HuH-7.5 (cell line): ENCODE measurements at regions not wholly inside any gene's neighbourhood (a gene's known extent, or its start where the extent isn't known, plus 50 kb on each side); places are given as distances from the start of the nearest gene placed in this dataset.

Experiments used
- DNase-seq: peaks from one replicate; pipeline ENCODE4 v3.0.0; 2011; ENCODE audit warnings: low spot score

GRCh38 chr14:76551906-76552305, 176.0 kb downstream of the ESRRB start:
- no peak for DNase-seq

DNA sequence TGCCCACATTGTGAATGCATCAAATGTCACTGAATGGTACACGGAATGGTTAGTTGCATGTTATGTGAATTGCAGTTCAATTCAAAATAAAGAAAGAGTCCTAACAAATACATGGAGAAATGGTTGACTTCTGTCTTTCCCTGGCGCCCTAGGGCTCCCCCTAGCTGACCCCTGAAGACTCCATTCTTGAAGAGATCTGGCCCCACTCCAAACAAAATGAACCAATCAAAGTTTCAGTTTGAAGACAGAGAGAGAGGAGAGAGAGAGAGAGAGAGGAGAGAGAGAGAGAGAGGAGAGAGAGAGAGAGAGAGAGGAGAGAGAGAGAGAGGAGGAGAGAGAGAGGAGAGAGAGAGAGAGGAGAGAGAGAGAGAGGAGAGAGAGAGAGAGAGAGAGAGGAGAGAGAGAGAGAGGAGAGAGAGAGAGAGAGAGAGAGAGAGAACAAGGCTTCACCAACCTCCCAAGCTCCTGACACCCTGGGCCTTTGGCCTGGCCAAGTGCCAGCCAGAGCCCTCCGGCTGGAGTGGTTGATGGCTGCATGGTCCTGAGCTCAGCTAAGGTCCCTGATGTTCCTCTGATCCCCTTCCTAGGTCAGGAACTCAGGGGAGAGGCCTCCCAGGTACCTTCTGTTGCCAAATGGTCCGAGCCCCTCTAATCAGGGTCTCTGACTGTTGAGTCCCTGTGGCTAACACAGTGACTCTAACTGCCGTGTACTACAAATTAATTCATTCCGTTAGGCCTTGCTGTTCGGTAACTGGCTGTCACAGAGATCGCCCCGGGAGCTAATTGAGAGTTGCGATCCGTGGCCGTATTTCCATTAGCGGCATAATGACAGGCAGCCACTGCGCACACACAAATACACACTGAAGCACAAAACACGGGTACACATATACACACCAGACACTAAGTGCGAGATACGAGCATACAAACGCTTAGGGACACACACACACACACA, 188.8 kb downstream of the ESRRB start:
- no peak for DNase-seq

DNA sequence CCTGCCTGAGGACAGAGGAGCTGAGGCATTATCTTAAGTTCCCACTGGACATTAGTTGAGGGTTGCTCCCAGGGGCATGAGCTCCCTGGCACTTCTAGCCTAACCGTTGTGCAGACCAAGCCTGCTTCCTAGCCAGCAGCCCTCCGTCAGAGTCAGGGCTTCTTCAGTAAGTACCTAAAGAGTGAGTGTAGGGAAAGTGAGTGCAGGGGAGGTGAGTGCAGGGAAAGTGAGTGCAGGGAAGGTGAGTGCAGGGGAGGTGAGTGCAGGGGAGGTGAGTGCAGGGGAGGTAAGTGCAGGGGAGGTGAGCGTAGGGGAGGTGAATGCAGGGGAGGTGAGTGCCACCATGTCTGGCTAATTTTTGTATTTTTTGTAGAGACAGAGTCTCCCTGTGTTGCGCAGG, 190.5 kb downstream of the ESRRB start:
- no peak for DNase-seq

DNA sequence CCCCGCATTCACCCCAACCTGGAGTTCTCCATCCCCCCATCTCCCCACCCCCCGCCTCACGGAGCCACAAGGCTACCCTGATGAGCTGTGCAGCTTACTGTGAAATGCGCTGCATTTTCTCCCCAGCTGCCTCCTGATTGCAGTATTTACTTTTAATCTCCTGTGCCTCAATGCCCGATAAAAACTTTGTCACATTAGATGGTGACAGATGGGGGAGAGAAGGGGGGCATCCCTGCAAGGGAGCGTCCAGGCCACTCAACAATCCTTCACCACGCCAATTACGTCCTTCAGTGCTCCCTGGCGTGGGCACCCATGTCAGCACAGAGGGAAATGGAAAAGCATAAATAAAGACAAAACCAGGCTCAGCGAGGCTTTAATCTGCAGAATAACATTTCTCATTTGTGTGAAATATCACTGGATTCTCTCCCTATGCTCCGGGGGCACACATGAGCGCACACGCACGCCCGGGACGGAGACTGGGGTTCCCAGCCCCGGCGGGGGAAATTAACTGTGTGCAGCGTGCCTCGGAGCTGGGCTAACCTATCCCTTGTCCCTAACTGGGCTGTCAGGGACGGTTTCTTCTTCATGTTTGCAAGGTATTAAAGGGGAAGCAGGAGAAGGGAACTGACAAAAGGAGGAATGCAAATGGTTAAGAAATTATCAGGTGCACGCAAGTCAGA, 186.7 kb upstream of the VASH1 start:
- no peak for DNase-seq

DNA sequence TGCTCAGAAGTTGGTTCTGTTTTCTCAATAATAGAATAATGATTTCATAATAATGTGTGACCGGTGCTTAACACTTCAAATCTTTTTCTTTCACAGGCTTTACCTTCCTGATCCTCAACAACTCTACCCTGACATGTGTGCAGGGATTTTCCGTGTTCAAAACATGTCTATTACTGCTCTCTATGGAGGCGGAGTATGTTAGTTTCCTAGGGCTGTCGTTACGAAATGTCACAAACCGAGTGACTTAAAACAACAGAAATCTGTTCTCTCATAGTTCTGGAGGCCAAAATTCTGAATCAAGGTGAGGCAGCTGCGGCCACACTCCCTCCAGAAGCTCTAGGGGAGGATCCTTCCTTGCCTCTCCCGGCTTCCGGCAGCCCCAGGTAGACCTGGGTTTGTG, 186.2 kb upstream of the VASH1 start:
- DNase-seq = no peak

DNA sequence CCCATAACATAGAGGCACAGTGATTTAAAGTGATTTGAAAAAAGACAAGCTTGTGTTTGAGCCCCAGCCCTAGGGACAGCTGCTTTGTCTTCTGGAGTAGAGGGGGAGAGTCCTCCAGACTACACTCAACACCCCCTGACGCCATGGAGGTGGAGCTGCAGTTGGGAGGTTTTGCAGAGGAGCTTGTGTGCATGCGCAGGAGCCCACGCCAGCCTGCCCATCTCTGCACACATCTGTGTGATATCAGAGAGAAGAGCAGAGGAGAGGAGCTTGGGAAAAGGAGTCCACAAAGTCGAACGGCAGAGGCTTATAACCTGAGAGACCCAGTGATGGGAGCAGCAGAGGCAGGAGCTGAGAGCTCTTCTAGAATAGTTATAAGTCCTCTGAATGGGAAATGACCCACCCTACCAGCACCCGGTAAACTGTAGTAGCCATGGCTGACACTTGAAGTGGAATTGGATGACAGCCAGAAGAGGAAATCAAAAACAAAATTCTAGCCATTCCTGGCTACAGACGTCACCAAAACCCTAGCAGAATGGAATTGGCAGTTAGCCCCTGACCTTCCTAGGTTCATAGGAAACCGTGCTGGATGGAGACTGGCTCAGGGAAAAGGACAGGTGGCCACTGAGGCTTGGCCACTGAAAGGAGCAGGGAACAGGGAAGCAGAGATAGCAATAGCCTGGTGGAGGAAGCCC, 185.1 kb upstream of the VASH1 start:
- no peak for DNase-seq

GRCh38 chr14:76577090-76577489, 184.2 kb upstream of the VASH1 start:
- DNase-seq = no peak

GRCh38 chr14:76577837-76578236, 183.4 kb upstream of the VASH1 start:
- DNase-seq = no peak

GRCh38 chr14:76580399-76580798, 180.9 kb upstream of the VASH1 start:
- DNase-seq = no peak

- DNase-seq = no peak
Measured at GRCh38 chr14:76580967-76581366, 180.3 kb upstream of the VASH1 start.

DNA sequence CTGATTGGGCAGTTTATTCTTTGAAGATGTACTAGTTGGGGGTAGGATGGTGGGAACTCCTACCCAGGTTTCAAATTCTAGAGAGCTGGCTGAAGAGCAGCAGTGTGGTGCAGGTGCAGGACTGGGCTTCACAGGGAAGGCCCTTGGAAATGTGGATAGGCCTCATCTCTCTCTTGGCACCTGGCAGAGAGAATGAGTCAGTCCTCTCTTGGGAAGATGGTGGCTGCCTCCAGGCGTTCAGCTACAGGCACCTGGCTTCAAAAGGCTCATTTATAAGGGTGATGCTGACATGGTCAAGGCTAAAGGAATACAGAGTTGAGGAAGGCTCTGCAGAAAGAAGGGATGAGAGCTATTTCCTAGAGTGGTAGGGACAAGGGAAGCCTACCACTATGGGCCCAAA, 179.7 kb upstream of the VASH1 start:
- no peak for DNase-seq

DNA sequence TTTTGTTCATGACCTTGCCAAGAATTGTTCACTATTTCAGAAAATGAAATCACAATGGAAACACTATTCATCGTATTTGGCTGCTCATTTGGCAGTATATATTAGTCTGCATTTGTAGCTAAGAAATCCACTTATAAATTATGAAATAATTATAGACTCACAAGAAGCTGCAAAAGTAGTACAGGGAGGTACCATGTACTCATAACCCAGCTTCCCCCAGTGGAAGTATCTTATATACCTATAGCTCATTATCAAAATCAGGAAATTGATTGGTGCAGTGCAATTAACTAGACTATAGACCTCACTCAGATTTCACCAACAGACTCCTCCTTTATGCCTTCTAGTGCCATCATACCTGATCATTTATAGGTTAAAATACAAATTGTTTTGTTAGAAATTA, 178.8 kb upstream of the VASH1 start:
- no peak for DNase-seq

- DNase-seq = no peak
Measured at GRCh38 chr14:76583174-76583573, 178.1 kb upstream of the VASH1 start.

DNA sequence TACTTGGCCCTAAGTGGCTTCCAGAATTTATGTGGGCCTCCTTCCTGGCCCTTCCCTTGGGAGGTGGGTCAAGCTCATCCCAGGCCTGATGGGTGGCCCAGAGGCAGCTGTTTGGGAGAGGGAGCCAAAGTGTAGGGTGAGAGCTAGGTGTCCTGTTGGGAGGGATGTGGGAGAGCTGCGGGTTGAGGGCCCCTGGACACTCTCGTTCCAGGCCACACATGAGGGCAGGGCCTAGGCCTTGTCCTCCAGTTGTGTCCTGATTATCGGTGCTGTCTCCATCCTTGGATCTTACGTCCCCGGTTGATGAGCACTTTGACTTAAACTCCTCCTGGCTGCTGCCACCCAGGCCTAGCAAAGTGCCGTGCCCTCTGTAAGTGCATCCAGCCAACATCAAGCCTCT, 177.5 kb upstream of the VASH1 start:
- DNase-seq = no peak

DNA sequence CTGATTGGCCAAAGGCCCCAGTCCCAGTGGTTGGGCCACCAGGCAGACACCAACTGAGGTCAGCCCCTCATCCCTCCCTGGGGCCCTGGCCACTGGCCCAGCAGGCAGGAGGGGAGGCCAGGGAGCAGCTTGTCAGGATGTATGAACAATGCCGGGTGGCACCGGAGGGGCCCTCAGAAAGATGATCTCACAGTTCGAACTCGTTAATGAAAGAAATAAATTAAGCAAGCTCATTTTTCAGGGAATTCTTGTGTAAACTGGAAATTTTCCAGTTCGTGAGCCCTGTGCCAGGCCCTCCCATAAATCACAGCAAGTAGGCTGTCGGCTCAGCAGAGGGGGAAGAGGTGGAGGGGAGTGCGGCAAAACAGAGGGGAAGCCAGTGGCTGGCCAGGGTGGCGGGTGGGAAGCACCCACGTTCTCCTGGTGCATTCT, 177.0 kb upstream of the VASH1 start:
- DNase-seq = no peak

GRCh38 chr14:76585616-76586015, 175.7 kb upstream of the VASH1 start:
- no peak for DNase-seq

- no peak for DNase-seq
Measured at GRCh38 chr14:76589246-76589645, 172.0 kb upstream of the VASH1 start.

DNA sequence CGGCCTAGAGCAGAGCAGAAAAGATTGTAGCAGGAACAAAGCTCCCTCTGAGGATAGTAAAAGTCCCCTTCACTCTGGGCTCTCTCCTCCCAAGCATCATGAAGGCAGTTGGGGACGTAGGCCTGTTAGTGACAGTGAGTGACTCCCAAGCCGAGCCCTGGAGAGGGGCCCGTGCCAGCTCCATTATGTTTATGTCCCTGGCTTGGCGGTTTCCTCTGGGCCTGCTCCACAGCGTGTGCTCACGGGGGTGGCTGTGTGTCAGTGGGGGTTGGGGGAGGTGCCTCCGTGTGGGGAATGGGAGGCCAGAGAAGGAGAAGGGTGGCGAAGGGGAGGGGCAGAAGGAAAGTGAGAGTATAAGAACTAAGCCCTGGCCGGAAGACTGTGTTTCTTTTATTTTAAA, 170.0 kb upstream of the VASH1 start:
- no peak for DNase-seq

DNA sequence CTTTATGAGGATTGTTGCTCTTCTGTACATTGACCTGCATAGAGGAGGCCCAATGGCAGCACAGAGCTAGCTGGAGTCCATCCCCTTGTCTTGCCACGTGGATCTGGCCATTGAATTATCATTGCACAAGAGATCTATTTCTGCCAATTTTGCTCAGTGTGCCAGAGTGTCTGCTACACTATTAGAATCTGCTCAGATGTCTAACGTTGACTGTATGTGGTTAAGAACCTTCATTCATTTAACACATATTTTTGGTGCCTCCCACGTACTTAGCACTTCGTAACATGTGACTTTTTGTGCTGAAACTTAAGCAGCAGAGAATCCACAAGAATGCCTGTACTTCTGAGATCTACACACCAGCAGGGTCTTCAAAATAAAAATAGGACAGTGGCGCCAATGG, 166.0 kb upstream of the VASH1 start:
- DNase-seq = no peak

DNA sequence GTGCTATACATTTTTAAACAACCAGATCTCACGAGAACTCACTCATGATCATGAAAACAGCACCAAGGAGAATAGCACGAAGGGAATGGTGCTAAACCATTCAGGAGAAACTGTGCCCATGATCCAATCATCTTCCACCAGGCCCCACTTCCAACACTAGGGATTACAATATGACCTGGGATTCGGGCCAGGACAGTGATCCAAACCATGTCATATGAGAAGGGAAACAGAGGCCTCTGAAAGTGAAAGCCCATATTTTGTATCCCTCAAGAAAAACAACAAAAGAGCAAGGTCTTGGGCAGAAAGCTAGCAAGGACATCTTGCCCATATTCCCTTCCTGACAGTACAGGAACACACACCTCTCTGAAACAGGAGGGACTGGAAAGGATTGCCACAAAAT, 163.9 kb upstream of the VASH1 start:
- DNase-seq = no peak

DNA sequence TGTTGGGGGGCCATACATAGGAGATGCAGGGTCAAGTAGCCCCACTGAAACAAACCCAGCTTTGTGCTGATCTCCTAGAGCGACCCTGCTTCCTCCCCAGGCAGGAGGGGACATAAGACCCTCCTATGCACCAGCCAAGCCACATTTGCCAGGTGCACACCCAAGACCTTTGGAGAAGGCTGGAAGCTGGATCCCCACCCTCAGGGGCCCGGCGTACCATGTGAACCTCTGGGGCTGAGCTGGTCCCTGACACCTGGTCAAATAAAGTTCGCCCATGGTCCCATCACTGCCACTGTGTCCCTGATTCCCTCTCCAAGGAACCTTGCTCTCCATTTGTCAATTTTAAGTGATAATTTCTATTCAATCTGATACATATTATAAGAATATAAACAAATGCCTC, 162.1 kb upstream of the VASH1 start:
- no peak for DNase-seq

DNA sequence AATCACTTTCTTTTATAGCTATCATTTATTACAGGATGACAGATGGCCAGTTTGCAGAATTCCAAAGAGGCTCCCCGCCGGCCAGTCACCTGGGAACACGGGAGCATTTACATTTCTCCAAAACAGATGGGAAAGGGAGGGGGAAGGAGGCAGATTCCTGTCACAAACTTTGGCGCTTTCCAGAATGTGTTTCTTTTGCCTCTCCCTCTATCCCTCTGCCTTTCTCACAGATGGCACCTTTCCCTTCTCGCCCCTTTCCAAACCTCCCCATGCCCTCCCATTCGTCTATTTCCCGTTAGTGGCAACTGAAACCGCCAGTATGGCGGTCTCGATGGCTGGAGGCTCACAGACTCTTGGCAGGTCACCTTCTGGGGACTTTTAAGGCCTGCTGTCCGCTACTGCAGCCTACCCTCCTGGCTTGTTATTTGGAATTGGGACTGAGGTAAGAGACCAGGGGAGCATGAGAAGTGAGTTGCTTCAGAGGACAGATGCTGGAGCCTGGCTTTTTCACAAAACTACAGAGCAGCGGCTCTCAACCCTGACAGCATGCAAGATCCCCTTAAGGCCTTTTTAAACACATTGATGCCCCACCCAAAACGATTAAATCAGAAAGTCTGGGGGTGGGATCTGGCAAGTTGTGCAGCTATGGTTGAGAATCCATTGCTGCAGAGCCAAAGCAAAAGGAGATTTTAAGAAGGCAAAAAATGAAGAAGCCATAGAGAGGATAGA, 161.5 kb upstream of the VASH1 start:
- DNase-seq = no peak
